HEK293 (cell line): ENCODE measurements at regions not wholly inside any gene's neighbourhood (a gene's known extent, or its start where the extent isn't known, plus 50 kb on each side); places are given as distances from the start of the nearest gene placed in this dataset.

ENCODE experiments used
- CTCF ChIP-seq: fragments of 450-650 bp; formaldehyde crosslinking; IDR thresholded peaks from 2 replicates; pipeline ENCODE4 v1.5.1; 2016; ENCODE audit warnings: missing biosample characterization, missing genetic modification characterization
- TF ChIP-seq, protein P1 (sequence below): fragments of 450-650 bp; formaldehyde crosslinking; IDR thresholded peaks from 2 replicates; pipeline ENCODE4 v1.5.1; 2016; ENCODE audit warnings: missing biosample characterization, missing genetic modification characterization

- TF ChIP-seq, protein P1, sequence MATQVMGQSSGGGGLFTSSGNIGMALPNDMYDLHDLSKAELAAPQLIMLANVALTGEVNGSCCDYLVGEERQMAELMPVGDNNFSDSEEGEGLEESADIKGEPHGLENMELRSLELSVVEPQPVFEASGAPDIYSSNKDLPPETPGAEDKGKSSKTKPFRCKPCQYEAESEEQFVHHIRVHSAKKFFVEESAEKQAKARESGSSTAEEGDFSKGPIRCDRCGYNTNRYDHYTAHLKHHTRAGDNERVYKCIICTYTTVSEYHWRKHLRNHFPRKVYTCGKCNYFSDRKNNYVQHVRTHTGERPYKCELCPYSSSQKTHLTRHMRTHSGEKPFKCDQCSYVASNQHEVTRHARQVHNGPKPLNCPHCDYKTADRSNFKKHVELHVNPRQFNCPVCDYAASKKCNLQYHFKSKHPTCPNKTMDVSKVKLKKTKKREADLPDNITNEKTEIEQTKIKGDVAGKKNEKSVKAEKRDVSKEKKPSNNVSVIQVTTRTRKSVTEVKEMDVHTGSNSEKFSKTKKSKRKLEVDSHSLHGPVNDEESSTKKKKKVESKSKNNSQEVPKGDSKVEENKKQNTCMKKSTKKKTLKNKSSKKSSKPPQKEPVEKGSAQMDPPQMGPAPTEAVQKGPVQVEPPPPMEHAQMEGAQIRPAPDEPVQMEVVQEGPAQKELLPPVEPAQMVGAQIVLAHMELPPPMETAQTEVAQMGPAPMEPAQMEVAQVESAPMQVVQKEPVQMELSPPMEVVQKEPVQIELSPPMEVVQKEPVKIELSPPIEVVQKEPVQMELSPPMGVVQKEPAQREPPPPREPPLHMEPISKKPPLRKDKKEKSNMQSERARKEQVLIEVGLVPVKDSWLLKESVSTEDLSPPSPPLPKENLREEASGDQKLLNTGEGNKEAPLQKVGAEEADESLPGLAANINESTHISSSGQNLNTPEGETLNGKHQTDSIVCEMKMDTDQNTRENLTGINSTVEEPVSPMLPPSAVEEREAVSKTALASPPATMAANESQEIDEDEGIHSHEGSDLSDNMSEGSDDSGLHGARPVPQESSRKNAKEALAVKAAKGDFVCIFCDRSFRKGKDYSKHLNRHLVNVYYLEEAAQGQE (tag by site-specific recombination), result no peak
- no peak for TF ChIP-seq CTCF (tag by site-specific recombination)
These were observed 64.4 kb downstream of the CCDC54 start for GRCh38 chr3:107441617-107442016.
